IMR-90 (cell line): ENCODE measurements at regions not wholly inside any gene's neighbourhood (a gene's known extent, or its start where the extent isn't known, plus 50 kb on each side); places are given as distances from the start of the nearest gene placed in this dataset.

Experiments used
- ATAC-seq: fragments of 200-7000 bp; cut with Tn5 transposase; 2 replicates; pipeline ENCODE4 v1.9.1; 2020; ENCODE audit warnings: low read depth, mild to moderate bottlenecking, moderate library complexity
- BruUV-seq: library from RNA; stranded (reverse); fragments of 400-500 nt; replicated peaks from 2 replicates; lab custom pipeline; 2021; lab: Mats Ljungman, UMichigan
- CTCF ChIA-PET: fragments of 300-600 bp; formaldehyde crosslinking; extraction: SDS; loops from one replicate; lab custom pipeline; 2021; ENCODE audit warnings: antibody characterized with exemption; lab: Yijun Ruan, JAX
- POLR2A ChIA-PET: fragments of 300-600 bp; sonication (Branson Sonifier 250); formaldehyde crosslinking; loops from one replicate; lab custom pipeline; 2022; ENCODE audit warnings: antibody characterized with exemption; ENCODE audit not compliant: unreplicated experiment; lab: Charles Lee
- DNase-seq: peaks from one replicate; pipeline ENCODE4 v3.0.0; 2013
- H2AFZ ChIP-seq: replicated peaks from 2 replicates; pipeline ENCODE3; 2013; ENCODE audit warnings: low read length, mild to moderate bottlenecking; ENCODE audit not compliant: poor library complexity
- H2AK5ac ChIP-seq: 2 replicates; pipeline ENCODE4 v1.6.1; 2013; ENCODE audit warnings: low read depth, low read length, inconsistent platforms
- H2AK9ac ChIP-seq: replicated peaks from 2 replicates; pipeline ENCODE3; 2013; ENCODE audit warnings: mild to moderate bottlenecking, low read depth, low read length, moderate library complexity; ENCODE audit not compliant: poor library complexity
- H2BK120ac ChIP-seq: 2 replicates; pipeline ENCODE4 v1.6.1; 2013; ENCODE audit warnings: low read depth, low read length, inconsistent platforms
- H2BK15ac ChIP-seq: 3 replicates; pipeline ENCODE4 v1.6.1; 2013; ENCODE audit warnings: low read depth, low read length, inconsistent platforms
- H2BK20ac ChIP-seq: 2 replicates; pipeline ENCODE4 v1.6.1; 2013; ENCODE audit warnings: low read depth, mild to moderate bottlenecking, inconsistent platforms, low read length, moderate library complexity
- H2BK5ac ChIP-seq: 2 replicates; pipeline ENCODE4 v1.6.1; 2013; ENCODE audit warnings: mild to moderate bottlenecking, low read depth, low read length, inconsistent platforms; ENCODE audit not compliant: poor library complexity, severe bottlenecking
- H3K14ac ChIP-seq: replicated peaks from 2 replicates; pipeline ENCODE4 v1.6.1; 2013; ENCODE audit warnings: low read depth, low read length, inconsistent platforms
- H3K18ac ChIP-seq: 2 replicates; pipeline ENCODE4 v1.6.1; 2013; ENCODE audit warnings: low read depth, low read length, control low read depth
- H3K23ac ChIP-seq: 2 replicates; pipeline ENCODE4 v1.6.1; 2013; ENCODE audit warnings: low read depth, low read length, inconsistent platforms
- H3K27ac ChIP-seq: 2 replicates; pipeline ENCODE4 v1.5.1; 2013; ENCODE audit warnings: mild to moderate bottlenecking, control low read depth, low read length; ENCODE audit not compliant: insufficient read depth
- H3K27me3 ChIP-seq: 2 replicates; pipeline ENCODE4 v1.6.1; 2013; ENCODE audit warnings: low read length; ENCODE audit not compliant: control insufficient read depth, insufficient read depth
- H3K36me3 ChIP-seq: 2 replicates; pipeline ENCODE4 v1.6.1; 2013; ENCODE audit warnings: low read length, mixed read lengths; ENCODE audit not compliant: control insufficient read depth, insufficient read depth
- H3K4ac ChIP-seq: 2 replicates; pipeline ENCODE4 v1.6.1; 2013; ENCODE audit warnings: low read depth, low read length, inconsistent platforms
- H3K4me1 ChIP-seq: 2 replicates; pipeline ENCODE4 v1.6.1; 2013; ENCODE audit warnings: low read length, mixed read lengths; ENCODE audit not compliant: control insufficient read depth, insufficient read depth
- H3K4me2 ChIP-seq: 2 replicates; pipeline ENCODE4 v1.6.1; 2013; ENCODE audit warnings: low read depth, mild to moderate bottlenecking, control low read depth, low read length, moderate library complexity
- H3K4me3 ChIP-seq: 2 replicates; pipeline ENCODE4 v1.5.1; 2013; ENCODE audit warnings: low read depth, mild to moderate bottlenecking, control low read depth, low read length, moderate library complexity; ENCODE audit not compliant: insufficient read depth
- H3K56ac ChIP-seq: 2 replicates; pipeline ENCODE4 v1.6.1; 2013; ENCODE audit warnings: low read length, inconsistent platforms; ENCODE audit not compliant: insufficient read depth; ENCODE audit errors: extremely low read depth
- H3K79me1 ChIP-seq, 2 experiments: 2 replicates each; pipeline ENCODE4 v1.6.1; 2013; ENCODE audit warnings: low read length in 2 of 2, inconsistent platforms in 1 of 2, low read depth in 1 of 2
- H3K9ac ChIP-seq: 2 replicates; pipeline ENCODE4 v1.6.1; 2013; ENCODE audit warnings: low read depth, low read length, control low read depth
- H3K9me1 ChIP-seq: 2 replicates; pipeline ENCODE4 v1.6.1; 2013; ENCODE audit warnings: low read length, inconsistent platforms; ENCODE audit not compliant: insufficient read depth
- H3K9me3 ChIP-seq: 2 replicates; pipeline ENCODE4 v1.6.1; 2013; ENCODE audit warnings: low read length; ENCODE audit not compliant: control insufficient read depth, insufficient read depth
- H4K20me1 ChIP-seq: 2 replicates; pipeline ENCODE4 v1.6.1; 2013; ENCODE audit warnings: low read length, inconsistent platforms; ENCODE audit not compliant: insufficient read depth
- H4K5ac ChIP-seq: 2 replicates; pipeline ENCODE4 v1.6.1; 2013; ENCODE audit warnings: mild to moderate bottlenecking, low read depth, low read length, control low read depth
- H4K8ac ChIP-seq, 2 experiments: 2 replicates each; pipeline ENCODE4 v1.6.1; 2013; ENCODE audit warnings: low read depth in 2 of 2, low read length in 2 of 2, control low read depth in 1 of 2, inconsistent platforms in 1 of 2
- H4K91ac ChIP-seq: 2 replicates; pipeline ENCODE4 v1.6.1; 2013; ENCODE audit warnings: low read depth, low read length, inconsistent platforms; ENCODE audit not compliant: insufficient read depth
- BHLHE40 ChIP-seq: fragments of 150-350 bp; IDR thresholded peaks from 2 replicates; pipeline ENCODE4 v1.6.1; 2016; ENCODE audit warnings: mild to moderate bottlenecking, low read depth, low read length
- CEBPB ChIP-seq: IDR thresholded peaks from 2 replicates; pipeline ENCODE4 v1.6.1; 2012; ENCODE audit warnings: low read depth, low read length, improper control_type of control experiment
- CHD1 ChIP-seq: IDR thresholded peaks from 2 replicates; pipeline ENCODE4 v1.6.1; 2012; ENCODE audit warnings: low read depth, low read length, improper control_type of control experiment
- CTCF ChIP-seq: conservative IDR thresholded peaks from 2 replicates; pipeline ENCODE4 v1.5.1; 2012; ENCODE audit warnings: mild to moderate bottlenecking, low read depth, low read length, improper control_type of control experiment
- ELK1 ChIP-seq: fragments of 150-350 bp; IDR thresholded peaks from 2 replicates; pipeline ENCODE4 v1.6.1; 2016; ENCODE audit warnings: low read depth, mild to moderate bottlenecking, low read length, moderate library complexity, borderline replicate concordance
- FOS ChIP-seq: fragments of 150-350 bp; IDR thresholded peaks from 2 replicates; pipeline ENCODE4 v1.6.1; 2016; ENCODE audit warnings: low read depth, low read length
- MAFK ChIP-seq: IDR thresholded peaks from 2 replicates; pipeline ENCODE4 v1.6.1; 2012; ENCODE audit warnings: low read depth, low read length, improper control_type of control experiment
- MAZ ChIP-seq: IDR thresholded peaks from 2 replicates; pipeline ENCODE4 v1.6.1; 2012; ENCODE audit warnings: low read depth, mild to moderate bottlenecking, low read length, improper control_type of control experiment, moderate library complexity, borderline replicate concordance
- MXI1 ChIP-seq: IDR thresholded peaks from 2 replicates; pipeline ENCODE4 v1.6.1; 2012; ENCODE audit warnings: low read depth, mild to moderate bottlenecking, low read length, moderate library complexity, borderline replicate concordance
- NFE2L2 ChIP-seq: fragments of 150-350 bp; IDR thresholded peaks from 2 replicates; pipeline ENCODE4 v1.6.1; 2016; ENCODE audit warnings: low read depth, mild to moderate bottlenecking, low read length
- POLR2A ChIP-seq: IDR thresholded peaks from 2 replicates; pipeline ENCODE4 v1.6.1; 2012; ENCODE audit warnings: mild to moderate bottlenecking, low read depth, low read length
- RAD21 ChIP-seq: IDR thresholded peaks from 2 replicates; pipeline ENCODE4 v1.6.1; 2012; ENCODE audit warnings: low read length, improper control_type of control experiment
- RCOR1 ChIP-seq: IDR thresholded peaks from 2 replicates; pipeline ENCODE4 v1.6.1; 2012; ENCODE audit warnings: mild to moderate bottlenecking, low read length, improper control_type of control experiment; ENCODE audit not compliant: insufficient replicate concordance
- RFX5 ChIP-seq: IDR thresholded peaks from 2 replicates; pipeline ENCODE4 v1.8.0; 2012; ENCODE audit warnings: low read depth, mild to moderate bottlenecking, low read length, moderate library complexity
- SMC3 ChIP-seq: fragments of 150-350 bp; IDR thresholded peaks from 2 replicates; pipeline ENCODE4 v1.6.1; 2016; ENCODE audit warnings: low read depth, mild to moderate bottlenecking, antibody characterized with exemption, low read length, moderate library complexity
- USF2 ChIP-seq: fragments of 150-350 bp; IDR thresholded peaks from 2 replicates; pipeline ENCODE4 v1.6.1; 2017; ENCODE audit warnings: mild to moderate bottlenecking, antibody characterized with exemption, low read length, low read depth
- WGBS, 2 experiments: methylation state at CpG; one replicate each; pipeline versions ENCODE4 v1.1.5 to v1.1.7; 2013; ENCODE audit warnings: missing lambda C conversion rate in 2 of 2; ENCODE audit not compliant: insufficient read length in 1 of 2; ENCODE audit errors: extremely low coverage in 2 of 2; 5-methylcytosine and 5-hydroxymethylcytosine counted together
- dilution Hi-C: fragments of 300-500 bp; cut with HindIII; formaldehyde crosslinking; loops from one replicate; pipeline ENCODE4 v1.14.3; 2018; ENCODE audit warnings: low sequenced_read_pairs; ENCODE audit not compliant: unreplicated experiment
- in situ Hi-C: fragments of 300-500 bp; cut with MboI; formaldehyde crosslinking; loops from 3 replicates; pipeline ENCODE4 v1.14.3; 2019; ENCODE audit warnings: low sequenced_read_pairs, inconsistent platforms, mixed read lengths
- intact Hi-C: fragments of 100-400 bp; cut with micrococcal nuclease; formaldehyde crosslinking; loops from 2 replicates; pipeline ENCODE4 v1.10.0; 2022

DNA sequence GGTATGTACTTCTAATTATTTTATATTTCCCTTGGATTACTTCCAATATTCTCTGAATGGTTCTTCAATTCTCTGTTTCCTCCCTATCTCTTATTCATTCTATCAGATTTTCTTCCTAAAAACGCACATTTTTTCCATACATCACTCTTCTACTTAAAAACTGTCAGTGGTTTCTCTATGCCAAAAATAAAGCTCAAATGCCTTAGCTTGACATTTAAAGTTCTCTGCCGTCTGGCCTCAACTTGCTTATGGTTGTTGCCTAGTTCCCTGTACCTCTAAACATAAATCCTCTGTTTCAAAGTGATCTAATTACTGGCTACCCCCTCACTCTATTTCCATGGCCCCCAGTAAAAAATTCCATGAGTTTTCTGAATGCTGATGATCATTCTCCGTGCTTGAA is 671.0 kb upstream of the ADGRL2 start:
- BruUV-seq: no TSS peak
- dilution Hi-C loops: no loop called here

More for the DNA sequence above, 671.0 kb upstream of the ADGRL2 start:
- no peak overlapping the region for H4K8ac ChIP-seq
- H3K27ac ChIP-seq: no peak overlapping the region
- H3K27me3 ChIP-seq: no peaks in the 10 kb centered on the region
- WGBS, 2 experiments: 49 to 100% methylated on average over 1 to 2 of the region's 3 CpGs
- no peak overlapping the region for H3K18ac ChIP-seq
- no peak for ATAC-seq
- no peak overlapping the region for H2AK9ac ChIP-seq
- H2BK120ac ChIP-seq: no peak overlapping the region
- H3K9me1 ChIP-seq: 0 out of 2 replicates have a peak, but pooled peaks cover 4% of the 10 kb centered on the region
- H3K14ac ChIP-seq: no peak overlapping the region
- no peak overlapping the region for H3K56ac ChIP-seq
- no peak overlapping the region for H3K9ac ChIP-seq
- no peak overlapping the region for H3K23ac ChIP-seq
- no peak overlapping the region for H2BK15ac ChIP-seq
- ChIA-PET POLR2A (no interaction called here), CTCF (no interaction called here)
- in situ Hi-C loops (no loop called here), intact Hi-C loops (no loop called here)
- no peak overlapping the region for H3K4me3 ChIP-seq
- no peak overlapping the region for H2BK20ac ChIP-seq
- no peak overlapping the region for H2AK5ac ChIP-seq
- no peak for DNase-seq
- no peak overlapping the region for H2BK5ac ChIP-seq
- TF ChIP-seq CTCF: no peak
- TF ChIP-seq USF2: no peak
- TF ChIP-seq BHLHE40: no peak
- TF ChIP-seq RFX5: no peak
- no peak for TF ChIP-seq MXI1
- TF ChIP-seq CEBPB: no peak
- no peak for TF ChIP-seq SMC3
- TF ChIP-seq RAD21: no peak
- TF ChIP-seq ELK1: no peak
- no peak for TF ChIP-seq CHD1
- TF ChIP-seq MAZ: no peak
- TF ChIP-seq FOS: no peak
- no peak for TF ChIP-seq NFE2L2
- TF ChIP-seq RCOR1: no peak
- TF ChIP-seq MAFK: no peak
- no peak for TF ChIP-seq POLR2A
- no peak overlapping the region for H4K5ac ChIP-seq
- H2AFZ ChIP-seq: no peak overlapping the region
- H3K4me1 ChIP-seq: peaks cover 12% of the 10 kb centered on the region
- H3K4me2 ChIP-seq: no peak overlapping the region
- H3K36me3 ChIP-seq: no peaks in the 10 kb centered on the region
- H4K20me1 ChIP-seq: no peaks in the 10 kb centered on the region
- H3K4ac ChIP-seq: no peak overlapping the region
- H3K9me3 ChIP-seq: no peaks in the 10 kb centered on the region
- no peak overlapping the region for H4K91ac ChIP-seq
- no peaks in the 10 kb centered on the region for H3K79me1 ChIP-seq
